ENCODE measurements at regions not wholly inside any gene's neighbourhood (a gene's known extent, or its start where the extent isn't known, plus 50 kb on each side); places are given as distances from the start of the nearest gene placed in this dataset.

- TF ChIP-seq, protein P1, sequence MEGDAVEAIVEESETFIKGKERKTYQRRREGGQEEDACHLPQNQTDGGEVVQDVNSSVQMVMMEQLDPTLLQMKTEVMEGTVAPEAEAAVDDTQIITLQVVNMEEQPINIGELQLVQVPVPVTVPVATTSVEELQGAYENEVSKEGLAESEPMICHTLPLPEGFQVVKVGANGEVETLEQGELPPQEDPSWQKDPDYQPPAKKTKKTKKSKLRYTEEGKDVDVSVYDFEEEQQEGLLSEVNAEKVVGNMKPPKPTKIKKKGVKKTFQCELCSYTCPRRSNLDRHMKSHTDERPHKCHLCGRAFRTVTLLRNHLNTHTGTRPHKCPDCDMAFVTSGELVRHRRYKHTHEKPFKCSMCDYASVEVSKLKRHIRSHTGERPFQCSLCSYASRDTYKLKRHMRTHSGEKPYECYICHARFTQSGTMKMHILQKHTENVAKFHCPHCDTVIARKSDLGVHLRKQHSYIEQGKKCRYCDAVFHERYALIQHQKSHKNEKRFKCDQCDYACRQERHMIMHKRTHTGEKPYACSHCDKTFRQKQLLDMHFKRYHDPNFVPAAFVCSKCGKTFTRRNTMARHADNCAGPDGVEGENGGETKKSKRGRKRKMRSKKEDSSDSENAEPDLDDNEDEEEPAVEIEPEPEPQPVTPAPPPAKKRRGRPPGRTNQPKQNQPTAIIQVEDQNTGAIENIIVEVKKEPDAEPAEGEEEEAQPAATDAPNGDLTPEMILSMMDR (IDR thresholded peaks at IDR 0.05): no peak
- no peak for TF ChIP-seq POLR2AphosphoS5 (IDR thresholded peaks at IDR 0.05)
These were observed 127.5 kb downstream of the KCTD12 start for GRCh38 chr13:76758738-76759137.

Measured in sigmoid colon (tissue), 4 donors.